ENCODE measurements at regions not wholly inside any gene's neighbourhood (a gene's known extent, or its start where the extent isn't known, plus 50 kb on each side); places are given as distances from the start of the nearest gene placed in this dataset.

DNA sequence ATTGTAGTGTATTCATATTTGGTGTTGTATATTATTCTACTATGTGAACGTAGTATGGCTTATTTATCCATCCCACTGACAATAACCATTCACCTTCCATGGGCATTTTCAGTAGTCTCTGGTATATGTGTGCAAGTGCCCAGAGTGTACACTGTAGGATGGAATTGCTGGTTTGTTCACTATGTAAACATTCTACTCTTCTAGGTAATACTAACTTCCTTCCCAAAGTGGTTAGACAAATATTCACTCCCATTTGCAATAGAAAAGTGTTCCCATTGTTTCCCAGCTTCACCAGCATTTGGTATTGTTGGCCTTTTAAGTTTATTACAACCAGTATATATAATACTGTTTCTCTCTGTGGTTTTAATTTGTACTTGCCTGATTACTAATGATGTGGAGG is 153.7 kb downstream of the C7orf25 start:
- TF ChIP-seq, protein P1, sequence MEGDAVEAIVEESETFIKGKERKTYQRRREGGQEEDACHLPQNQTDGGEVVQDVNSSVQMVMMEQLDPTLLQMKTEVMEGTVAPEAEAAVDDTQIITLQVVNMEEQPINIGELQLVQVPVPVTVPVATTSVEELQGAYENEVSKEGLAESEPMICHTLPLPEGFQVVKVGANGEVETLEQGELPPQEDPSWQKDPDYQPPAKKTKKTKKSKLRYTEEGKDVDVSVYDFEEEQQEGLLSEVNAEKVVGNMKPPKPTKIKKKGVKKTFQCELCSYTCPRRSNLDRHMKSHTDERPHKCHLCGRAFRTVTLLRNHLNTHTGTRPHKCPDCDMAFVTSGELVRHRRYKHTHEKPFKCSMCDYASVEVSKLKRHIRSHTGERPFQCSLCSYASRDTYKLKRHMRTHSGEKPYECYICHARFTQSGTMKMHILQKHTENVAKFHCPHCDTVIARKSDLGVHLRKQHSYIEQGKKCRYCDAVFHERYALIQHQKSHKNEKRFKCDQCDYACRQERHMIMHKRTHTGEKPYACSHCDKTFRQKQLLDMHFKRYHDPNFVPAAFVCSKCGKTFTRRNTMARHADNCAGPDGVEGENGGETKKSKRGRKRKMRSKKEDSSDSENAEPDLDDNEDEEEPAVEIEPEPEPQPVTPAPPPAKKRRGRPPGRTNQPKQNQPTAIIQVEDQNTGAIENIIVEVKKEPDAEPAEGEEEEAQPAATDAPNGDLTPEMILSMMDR (IDR thresholded peaks at IDR 0.05; ENCODE audit: extremely low read depth in 1 of 2, insufficient read depth in 1 of 2, low read depth in 1 of 2, low read length in 2 of 2) = no peak
- no peak for TF ChIP-seq MYC (IDR thresholded peaks at IDR 0.05; ENCODE audit: low read depth, low read length)
